ENCODE measurements at regions not wholly inside any gene's neighbourhood (a gene's known extent, or its start where the extent isn't known, plus 50 kb on each side); places are given as distances from the start of the nearest gene placed in this dataset.

DNA sequence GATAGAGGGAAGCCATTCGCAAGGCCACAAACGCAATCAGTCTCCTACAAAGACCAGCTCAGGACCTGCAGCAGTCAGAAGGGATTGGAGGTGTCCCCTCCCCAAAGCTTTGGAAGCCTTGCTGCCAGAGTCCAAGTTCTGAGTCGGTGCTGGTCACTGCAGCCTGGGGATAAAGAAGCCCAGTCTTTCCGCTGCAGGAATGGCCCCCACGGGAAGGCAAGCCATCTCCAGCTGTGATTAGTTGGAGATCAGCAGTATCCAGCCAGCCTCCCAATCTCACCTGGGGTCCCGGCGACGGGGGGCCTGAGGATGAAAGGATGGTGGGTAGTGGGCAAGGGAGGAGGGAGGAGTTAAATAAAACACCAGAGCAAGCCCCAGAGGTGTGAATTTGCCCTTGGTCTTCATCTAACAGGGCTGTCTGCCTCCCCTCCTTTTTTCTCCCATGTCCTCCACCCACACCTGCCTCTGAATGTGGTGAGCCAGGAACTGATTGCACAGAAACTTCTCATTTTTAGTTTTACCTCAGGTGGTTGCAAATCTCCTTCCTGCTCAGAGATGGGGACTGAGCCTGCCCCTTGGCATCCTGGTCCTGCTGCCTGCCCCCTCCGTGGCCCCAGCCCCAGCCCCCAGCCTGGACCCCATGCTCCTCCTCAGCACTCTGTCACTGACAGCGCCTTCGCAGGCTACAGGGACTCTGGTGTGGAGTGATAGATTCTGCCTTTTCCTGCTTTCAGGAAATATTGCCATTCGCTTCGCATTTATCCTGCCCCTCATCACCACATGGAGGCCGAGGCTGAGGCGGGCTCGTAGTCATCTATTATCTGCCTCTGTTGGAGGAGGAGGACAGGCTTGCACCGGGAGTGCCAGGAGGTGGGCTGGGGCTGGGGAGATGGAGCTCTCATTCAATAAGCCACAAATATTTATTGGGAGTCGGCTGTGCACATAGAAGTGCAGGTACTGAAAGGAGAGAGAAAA is 262.9 kb upstream of the SDK2 start:
- TF ChIP-seq, protein P1, sequence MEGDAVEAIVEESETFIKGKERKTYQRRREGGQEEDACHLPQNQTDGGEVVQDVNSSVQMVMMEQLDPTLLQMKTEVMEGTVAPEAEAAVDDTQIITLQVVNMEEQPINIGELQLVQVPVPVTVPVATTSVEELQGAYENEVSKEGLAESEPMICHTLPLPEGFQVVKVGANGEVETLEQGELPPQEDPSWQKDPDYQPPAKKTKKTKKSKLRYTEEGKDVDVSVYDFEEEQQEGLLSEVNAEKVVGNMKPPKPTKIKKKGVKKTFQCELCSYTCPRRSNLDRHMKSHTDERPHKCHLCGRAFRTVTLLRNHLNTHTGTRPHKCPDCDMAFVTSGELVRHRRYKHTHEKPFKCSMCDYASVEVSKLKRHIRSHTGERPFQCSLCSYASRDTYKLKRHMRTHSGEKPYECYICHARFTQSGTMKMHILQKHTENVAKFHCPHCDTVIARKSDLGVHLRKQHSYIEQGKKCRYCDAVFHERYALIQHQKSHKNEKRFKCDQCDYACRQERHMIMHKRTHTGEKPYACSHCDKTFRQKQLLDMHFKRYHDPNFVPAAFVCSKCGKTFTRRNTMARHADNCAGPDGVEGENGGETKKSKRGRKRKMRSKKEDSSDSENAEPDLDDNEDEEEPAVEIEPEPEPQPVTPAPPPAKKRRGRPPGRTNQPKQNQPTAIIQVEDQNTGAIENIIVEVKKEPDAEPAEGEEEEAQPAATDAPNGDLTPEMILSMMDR (IDR thresholded peaks at IDR 0.05; ENCODE audit: low read length): no peak
- TF ChIP-seq EZH2 (IDR thresholded peaks at IDR 0.05; ENCODE audit: borderline replicate concordance, low read length): no peak
- no peaks in the 10 kb centered on the region for H3K27me3 ChIP-seq (ENCODE audit: insufficient read depth, low read length)
- H3K9ac ChIP-seq (ENCODE audit: low read length): no peak overlapping the region
- H3K36me3 ChIP-seq (ENCODE audit: insufficient read depth, low read length): no peaks in the 10 kb centered on the region
- peaks cover 5% of the 10 kb centered on the region for H3K4me1 ChIP-seq (ENCODE audit: insufficient read depth, low read length, severe bottlenecking)
- H2AFZ ChIP-seq (ENCODE audit: low read length): no peak overlapping the region
- H3K4me2 ChIP-seq (ENCODE audit: low read length): no peak overlapping the region
- H3K4me3 ChIP-seq (ENCODE audit: low read depth, low read length, poor library complexity, severe bottlenecking): no peak overlapping the region
- H3K27ac ChIP-seq (ENCODE audit: low read depth, low read length, poor library complexity, severe bottlenecking): no peak overlapping the region
- no peaks in the 10 kb centered on the region for H3K9me3 ChIP-seq (ENCODE audit: low read length)
- H3K79me2 ChIP-seq (ENCODE audit: insufficient read depth, low read length): no peaks in the 10 kb centered on the region
- no peaks in the 10 kb centered on the region for H3K9me2 ChIP-seq (ENCODE audit: low read depth, low read length)
- no peaks in the 10 kb centered on the region for H3F3A ChIP-seq (ENCODE audit: insufficient read depth, low read length)
- no peaks in the 10 kb centered on the region for H4K20me1 ChIP-seq (ENCODE audit: insufficient read depth, low read length)

DNA sequence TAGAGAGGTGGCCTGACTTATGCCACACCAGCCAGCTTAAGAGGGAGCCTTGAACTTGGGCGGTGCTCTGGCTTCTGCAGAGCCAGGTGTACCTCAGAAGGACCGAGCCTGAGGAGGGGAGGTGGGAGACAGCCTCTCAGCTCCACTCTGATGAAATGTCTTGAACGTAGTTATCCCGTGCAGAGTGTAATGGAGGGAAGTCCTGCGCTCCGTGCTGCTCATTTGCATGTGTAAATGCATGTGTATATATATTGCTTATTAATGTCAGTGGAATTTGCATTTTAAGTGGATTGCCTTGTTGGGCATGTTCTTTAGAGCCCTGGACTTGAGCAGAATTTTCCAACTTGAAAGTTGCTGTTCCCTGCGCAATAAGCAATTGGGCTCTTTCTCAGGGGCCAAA is 264.9 kb upstream of the SDK2 start:
- H3K4me3 ChIP-seq (ENCODE audit: low read depth, low read length, poor library complexity, severe bottlenecking): no peak overlapping the region
- no peaks in the 10 kb centered on the region for H3K4me1 ChIP-seq (ENCODE audit: insufficient read depth, low read length, severe bottlenecking)
- no peaks in the 10 kb centered on the region for H3K9me2 ChIP-seq (ENCODE audit: low read depth, low read length)
- no peaks in the 10 kb centered on the region for H3K36me3 ChIP-seq (ENCODE audit: insufficient read depth, low read length)
- no peaks in the 10 kb centered on the region for H4K20me1 ChIP-seq (ENCODE audit: insufficient read depth, low read length)
- H3F3A ChIP-seq (ENCODE audit: insufficient read depth, low read length): no peaks in the 10 kb centered on the region
- TF ChIP-seq EZH2 (IDR thresholded peaks at IDR 0.05; ENCODE audit: borderline replicate concordance, low read length): no peak
- TF ChIP-seq, protein P1 (IDR thresholded peaks at IDR 0.05; ENCODE audit: low read length): no peak
- H3K27ac ChIP-seq (ENCODE audit: low read depth, low read length, poor library complexity, severe bottlenecking): no peak overlapping the region
- no peak overlapping the region for H3K4me2 ChIP-seq (ENCODE audit: low read length)
- H3K9me3 ChIP-seq (ENCODE audit: low read length): no peaks in the 10 kb centered on the region
- no peak overlapping the region for H2AFZ ChIP-seq (ENCODE audit: low read length)
- no peaks in the 10 kb centered on the region for H3K27me3 ChIP-seq (ENCODE audit: insufficient read depth, low read length)
- no peak overlapping the region for H3K9ac ChIP-seq (ENCODE audit: low read length)
- no peaks in the 10 kb centered on the region for H3K79me2 ChIP-seq (ENCODE audit: insufficient read depth, low read length)

DNA sequence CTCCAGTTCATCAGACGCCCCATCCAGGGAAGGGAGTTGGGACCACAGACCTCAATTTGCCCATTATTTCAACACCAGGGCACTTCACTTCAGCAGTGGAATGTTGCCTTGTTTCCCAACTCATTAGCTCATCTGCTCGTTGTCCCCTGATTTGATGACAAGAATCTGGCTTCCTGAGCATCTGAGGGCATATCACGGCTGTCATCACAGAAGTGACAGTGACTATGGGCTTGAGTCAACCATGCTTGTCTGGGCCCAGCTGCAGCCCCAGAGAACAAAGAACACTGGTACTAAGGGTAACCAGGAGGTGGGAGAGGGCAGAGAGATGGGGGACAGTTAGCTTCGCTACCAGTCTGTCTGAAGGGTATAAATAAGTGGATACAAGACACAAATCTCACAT is 266.0 kb upstream of the SDK2 start:
- TF ChIP-seq, protein P1 (IDR thresholded peaks at IDR 0.05; ENCODE audit: low read length): no peak
- TF ChIP-seq EZH2 (IDR thresholded peaks at IDR 0.05; ENCODE audit: borderline replicate concordance, low read length): no peak
- Histone ChIP-seq H3K9me3 (ENCODE audit: low read length) (no peaks in the 10 kb centered on the region), H3K79me2 (ENCODE audit: insufficient read depth, low read length) (no peaks in the 10 kb centered on the region), H2AFZ (ENCODE audit: low read length) (no peak overlapping the region), H3K36me3 (ENCODE audit: insufficient read depth, low read length) (no peaks in the 10 kb centered on the region), H3F3A (ENCODE audit: insufficient read depth, low read length) (no peaks in the 10 kb centered on the region), H3K9me2 (ENCODE audit: low read depth, low read length) (no peaks in the 10 kb centered on the region), H3K27me3 (ENCODE audit: insufficient read depth, low read length) (no peaks in the 10 kb centered on the region), H3K4me2 (ENCODE audit: low read length) (no peak overlapping the region), H3K4me3 (ENCODE audit: low read depth, low read length, poor library complexity, severe bottlenecking) (no peak overlapping the region), H3K9ac (ENCODE audit: low read length) (no peak overlapping the region), H3K4me1 (ENCODE audit: insufficient read depth, low read length, severe bottlenecking) (no peaks in the 10 kb centered on the region), H4K20me1 (ENCODE audit: insufficient read depth, low read length) (no peaks in the 10 kb centered on the region), H3K27ac (ENCODE audit: low read depth, low read length, poor library complexity, severe bottlenecking) (no peak overlapping the region)

Data from OCI-LY1 (cell line).